Activated CD8-positive, alpha-beta memory T cell treated with anti-CD3 and anti-CD28 coated beads, Interleukin-2, amount 50 U/mL, for 1 hour (primary cell): ENCODE measurements at regions not wholly inside any gene's neighbourhood (a gene's known extent, or its start where the extent isn't known, plus 50 kb on each side); places are given as distances from the start of the nearest gene placed in this dataset.

ENCODE experiments used
- DNase-seq: peaks from one replicate; pipeline ENCODE4 v3.0.0-alpha.2; 2020; ENCODE audit errors: extremely low read depth

GRCh38 chr15:70264014-70264582, 166.4 kb upstream of the TLE3 start:
- no peak for DNase-seq

- DNase-seq = no peak
These were observed 165.0 kb upstream of the TLE3 start for GRCh38 chr15:70262591-70263274.

- DNase-seq = no peak
These were observed 164.5 kb upstream of the TLE3 start for GRCh38 chr15:70262171-70262570.

- no peak for DNase-seq
These were observed 163.4 kb upstream of the TLE3 start for GRCh38 chr15:70261083-70261482.

- DNase-seq = no peak
These were observed 162.9 kb upstream of the TLE3 start for GRCh38 chr15:70260580-70260979.

- DNase-seq = no peak
These were observed 162.2 kb upstream of the TLE3 start for GRCh38 chr15:70259640-70260508.

GRCh38 chr15:70259028-70259424, 161.3 kb upstream of the TLE3 start:
- DNase-seq = peak; percentile 38

GRCh38 chr15:70258369-70259027, 160.8 kb upstream of the TLE3 start:
- DNase-seq = peak; percentile 20

- DNase-seq = no peak
These were observed 160.0 kb upstream of the TLE3 start for GRCh38 chr15:70257573-70258248.

GRCh38 chr15:70257047-70257446, 159.3 kb upstream of the TLE3 start:
- no peak for DNase-seq

GRCh38 chr15:70254311-70254869, 156.7 kb upstream of the TLE3 start:
- no peak for DNase-seq

- DNase-seq = no peak
These were observed 155.9 kb upstream of the TLE3 start for GRCh38 chr15:70253461-70254156.

- no peak for DNase-seq
These were observed 155.2 kb upstream of the TLE3 start for GRCh38 chr15:70252951-70253320.

GRCh38 chr15:70252056-70252950, 154.6 kb upstream of the TLE3 start:
- no peak for DNase-seq

GRCh38 chr15:70251246-70251990, 153.7 kb upstream of the TLE3 start:
- DNase-seq = no peak

- DNase-seq = no peak
These were observed 152.8 kb upstream of the TLE3 start for GRCh38 chr15:70250208-70251201.

- DNase-seq = no peak
These were observed 151.9 kb upstream of the TLE3 start for GRCh38 chr15:70249616-70250015.
